Panc1 (cell line): ENCODE measurements at regions not wholly inside any gene's neighbourhood (a gene's known extent, or its start where the extent isn't known, plus 50 kb on each side); places are given as distances from the start of the nearest gene placed in this dataset.

Experiments used
- POLR2AphosphoS5 ChIP-seq: IDR thresholded peaks from 2 replicates; pipeline ENCODE4 v1.6.1; 2012; ENCODE audit warnings: mild to moderate bottlenecking, low read depth, low read length, moderate library complexity
- SIN3A ChIP-seq: IDR thresholded peaks from 2 replicates; pipeline ENCODE4 v1.6.1; 2012; ENCODE audit warnings: low read depth, mild to moderate bottlenecking, low read length, moderate library complexity, borderline replicate concordance; ENCODE audit not compliant: insufficient read depth
- TF ChIP-seq, protein P1 (sequence below): fragments of 450-650 bp; IDR thresholded peaks from 2 replicates; pipeline ENCODE4 v1.5.1; 2017; ENCODE audit warnings: mild to moderate bottlenecking
- TF ChIP-seq, protein P2 (sequence below), 2 experiments: IDR thresholded peaks; 2 replicates each; pipeline ENCODE4 v1.6.1; 2011 to 2012; ENCODE audit warnings: low read depth in 2 of 2, control low read depth in 1 of 2, low read length in 1 of 2, mild to moderate bottlenecking in 1 of 2, moderate library complexity in 1 of 2; ENCODE audit not compliant: insufficient read depth in 1 of 2

DNA sequence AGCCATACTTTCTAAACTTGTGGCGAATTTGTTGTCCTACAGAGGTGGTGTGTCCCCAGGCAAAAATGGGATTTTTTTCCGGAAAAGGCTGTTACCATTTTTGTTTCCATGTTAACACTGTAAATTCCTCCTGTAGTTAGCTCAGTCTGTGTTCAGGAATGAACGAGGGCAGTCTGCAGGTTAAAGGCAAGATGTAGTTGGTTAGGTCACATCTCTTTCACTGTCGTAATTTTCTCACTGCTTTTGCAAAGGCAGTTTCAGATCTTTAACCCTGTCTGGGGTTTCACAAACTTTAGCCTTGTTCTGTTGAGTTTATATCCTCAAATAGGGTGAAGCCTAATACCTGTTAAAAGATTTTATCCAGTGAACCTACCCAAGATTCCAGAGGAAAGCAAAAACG lies 50.5 kb upstream of the PUDP start:
- TF ChIP-seq, protein P1, sequence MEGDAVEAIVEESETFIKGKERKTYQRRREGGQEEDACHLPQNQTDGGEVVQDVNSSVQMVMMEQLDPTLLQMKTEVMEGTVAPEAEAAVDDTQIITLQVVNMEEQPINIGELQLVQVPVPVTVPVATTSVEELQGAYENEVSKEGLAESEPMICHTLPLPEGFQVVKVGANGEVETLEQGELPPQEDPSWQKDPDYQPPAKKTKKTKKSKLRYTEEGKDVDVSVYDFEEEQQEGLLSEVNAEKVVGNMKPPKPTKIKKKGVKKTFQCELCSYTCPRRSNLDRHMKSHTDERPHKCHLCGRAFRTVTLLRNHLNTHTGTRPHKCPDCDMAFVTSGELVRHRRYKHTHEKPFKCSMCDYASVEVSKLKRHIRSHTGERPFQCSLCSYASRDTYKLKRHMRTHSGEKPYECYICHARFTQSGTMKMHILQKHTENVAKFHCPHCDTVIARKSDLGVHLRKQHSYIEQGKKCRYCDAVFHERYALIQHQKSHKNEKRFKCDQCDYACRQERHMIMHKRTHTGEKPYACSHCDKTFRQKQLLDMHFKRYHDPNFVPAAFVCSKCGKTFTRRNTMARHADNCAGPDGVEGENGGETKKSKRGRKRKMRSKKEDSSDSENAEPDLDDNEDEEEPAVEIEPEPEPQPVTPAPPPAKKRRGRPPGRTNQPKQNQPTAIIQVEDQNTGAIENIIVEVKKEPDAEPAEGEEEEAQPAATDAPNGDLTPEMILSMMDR: no peak
- TF ChIP-seq SIN3A (no peak), POLR2AphosphoS5 (no peak)
- TF ChIP-seq, protein P2, sequence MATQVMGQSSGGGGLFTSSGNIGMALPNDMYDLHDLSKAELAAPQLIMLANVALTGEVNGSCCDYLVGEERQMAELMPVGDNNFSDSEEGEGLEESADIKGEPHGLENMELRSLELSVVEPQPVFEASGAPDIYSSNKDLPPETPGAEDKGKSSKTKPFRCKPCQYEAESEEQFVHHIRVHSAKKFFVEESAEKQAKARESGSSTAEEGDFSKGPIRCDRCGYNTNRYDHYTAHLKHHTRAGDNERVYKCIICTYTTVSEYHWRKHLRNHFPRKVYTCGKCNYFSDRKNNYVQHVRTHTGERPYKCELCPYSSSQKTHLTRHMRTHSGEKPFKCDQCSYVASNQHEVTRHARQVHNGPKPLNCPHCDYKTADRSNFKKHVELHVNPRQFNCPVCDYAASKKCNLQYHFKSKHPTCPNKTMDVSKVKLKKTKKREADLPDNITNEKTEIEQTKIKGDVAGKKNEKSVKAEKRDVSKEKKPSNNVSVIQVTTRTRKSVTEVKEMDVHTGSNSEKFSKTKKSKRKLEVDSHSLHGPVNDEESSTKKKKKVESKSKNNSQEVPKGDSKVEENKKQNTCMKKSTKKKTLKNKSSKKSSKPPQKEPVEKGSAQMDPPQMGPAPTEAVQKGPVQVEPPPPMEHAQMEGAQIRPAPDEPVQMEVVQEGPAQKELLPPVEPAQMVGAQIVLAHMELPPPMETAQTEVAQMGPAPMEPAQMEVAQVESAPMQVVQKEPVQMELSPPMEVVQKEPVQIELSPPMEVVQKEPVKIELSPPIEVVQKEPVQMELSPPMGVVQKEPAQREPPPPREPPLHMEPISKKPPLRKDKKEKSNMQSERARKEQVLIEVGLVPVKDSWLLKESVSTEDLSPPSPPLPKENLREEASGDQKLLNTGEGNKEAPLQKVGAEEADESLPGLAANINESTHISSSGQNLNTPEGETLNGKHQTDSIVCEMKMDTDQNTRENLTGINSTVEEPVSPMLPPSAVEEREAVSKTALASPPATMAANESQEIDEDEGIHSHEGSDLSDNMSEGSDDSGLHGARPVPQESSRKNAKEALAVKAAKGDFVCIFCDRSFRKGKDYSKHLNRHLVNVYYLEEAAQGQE (IDR thresholded peaks at IDR 0.05; ENCODE audit: insufficient read depth in 1 of 2, low read depth in 2 of 2, low read length in 1 of 2): no peak
